ENCODE measurements at regions not wholly inside any gene's neighbourhood (a gene's known extent, or its start where the extent isn't known, plus 50 kb on each side); places are given as distances from the start of the nearest gene placed in this dataset.

GRCh38 chr13:26895081-26895807 lies 134.7 kb upstream of the GPR12 start (continued):
- TF ChIP-seq JUN (IDR thresholded peaks at IDR 0.05; ENCODE audit: low read depth, low read length), result no peak
- no peak for TF ChIP-seq SAP30 (IDR thresholded peaks at IDR 0.05; ENCODE audit: insufficient read depth, insufficient replicate concordance, low read length)
- TF ChIP-seq KDM5A (IDR thresholded peaks at IDR 0.05; ENCODE audit: low read length), result no peak
- TF ChIP-seq ASH2L (IDR thresholded peaks at IDR 0.05; ENCODE audit: low read length), result no peak
- TF ChIP-seq KDM4A (IDR thresholded peaks at IDR 0.05; ENCODE audit: low read depth, low read length, severe bottlenecking), result no peak
- no peak for TF ChIP-seq EGR1 (IDR thresholded peaks at IDR 0.05; ENCODE audit: borderline replicate concordance, low read depth, low read length)
- no peak for TF ChIP-seq GABPA (IDR thresholded peaks at IDR 0.05; ENCODE audit: borderline replicate concordance, insufficient read depth, low read length)
- TF ChIP-seq CTBP2 (IDR thresholded peaks at IDR 0.05; ENCODE audit: borderline replicate concordance, insufficient read depth, insufficient read length, low read length), result no peak

Data from H1 (cell line).